H9 (cell line): ENCODE measurements at regions not wholly inside any gene's neighbourhood (a gene's known extent, or its start where the extent isn't known, plus 50 kb on each side); places are given as distances from the start of the nearest gene placed in this dataset.

Source experiments
- DNase-seq: peaks from one replicate; pipeline ENCODE4 v3.0.0-alpha.2; 2017
- H2AFZ ChIP-seq: one replicate; pipeline ENCODE4 v1.6.1; 2013; ENCODE audit warnings: mild to moderate bottlenecking, low read length, control low read depth, moderate library complexity
- H2AK5ac ChIP-seq: 2 replicates; pipeline ENCODE4 v1.6.1; 2013; ENCODE audit warnings: low read length, control low read depth, mixed read lengths; ENCODE audit not compliant: insufficient read length
- H2BK120ac ChIP-seq: one replicate; pipeline ENCODE4 v1.6.1; 2013; ENCODE audit warnings: low read depth, mild to moderate bottlenecking, low read length, control low read depth, inconsistent platforms; ENCODE audit not compliant: poor library complexity, severe bottlenecking
- H2BK12ac ChIP-seq: 2 replicates; pipeline ENCODE4 v1.6.1; 2013; ENCODE audit warnings: low read length, control low read depth, mixed read lengths, low read depth; ENCODE audit not compliant: insufficient read length
- H2BK15ac ChIP-seq: 2 replicates; pipeline ENCODE4 v1.6.1; 2013; ENCODE audit warnings: low read depth, low read length, control low read depth
- H2BK20ac ChIP-seq: one replicate; pipeline ENCODE4 v1.6.1; 2013; ENCODE audit warnings: low read depth, mild to moderate bottlenecking, low read length, control low read depth, inconsistent platforms; ENCODE audit not compliant: poor library complexity, severe bottlenecking
- H2BK5ac ChIP-seq: 2 replicates; pipeline ENCODE4 v1.6.1; 2013; ENCODE audit warnings: low read length, control low read depth, mixed read lengths; ENCODE audit not compliant: insufficient read length
- H3K14ac ChIP-seq: 2 replicates; pipeline ENCODE4 v1.6.1; 2013; ENCODE audit warnings: low read length, control low read depth; ENCODE audit not compliant: insufficient read depth
- H3K18ac ChIP-seq: 2 replicates; pipeline ENCODE4 v1.6.1; 2013; ENCODE audit warnings: low read depth, mild to moderate bottlenecking, mixed read lengths, low read length, control low read depth; ENCODE audit not compliant: insufficient read length
- H3K23ac ChIP-seq: 2 replicates; pipeline ENCODE4 v1.6.1; 2013; ENCODE audit warnings: low read length, control low read depth, mixed read lengths, low read depth; ENCODE audit not compliant: insufficient read length
- H3K23me2 ChIP-seq: 2 replicates; pipeline ENCODE4 v1.6.1; 2013; ENCODE audit warnings: low read depth, mild to moderate bottlenecking, mixed read lengths, low read length, control low read depth; ENCODE audit not compliant: insufficient read length, poor library complexity, severe bottlenecking
- H3K27ac ChIP-seq: 2 replicates; pipeline ENCODE4 v1.5.1; 2013; ENCODE audit warnings: low read length, control low read depth, mixed read lengths, low read depth; ENCODE audit not compliant: insufficient read length
- H3K27me3 ChIP-seq: 2 replicates; pipeline ENCODE4 v1.6.1; 2013; ENCODE audit warnings: low read length, control low read depth, inconsistent platforms; ENCODE audit not compliant: insufficient read depth
- H3K4ac ChIP-seq: 2 replicates; pipeline ENCODE4 v1.6.1; 2013; ENCODE audit warnings: low read depth, mild to moderate bottlenecking, control low read depth, inconsistent platforms, low read length, moderate library complexity
- H3K4me1 ChIP-seq: 2 replicates; pipeline ENCODE4 v1.6.1; 2013; ENCODE audit warnings: low read length, control low read depth, inconsistent platforms; ENCODE audit not compliant: insufficient read depth
- H3K4me2 ChIP-seq: 2 replicates; pipeline ENCODE4 v1.6.1; 2013; ENCODE audit warnings: low read length, control low read depth, mixed read lengths; ENCODE audit not compliant: insufficient read length, insufficient read depth
- H3K56ac ChIP-seq: 2 replicates; pipeline ENCODE4 v1.6.1; 2013; ENCODE audit warnings: low read depth, mild to moderate bottlenecking, mixed read lengths, low read length, control low read depth; ENCODE audit not compliant: insufficient read length
- H3K79me1 ChIP-seq: 2 replicates; pipeline ENCODE4 v1.6.1; 2013; ENCODE audit warnings: low read depth, mild to moderate bottlenecking, moderate library complexity, low read length, control low read depth, inconsistent platforms; ENCODE audit not compliant: insufficient read depth, poor library complexity, severe bottlenecking
- H3K79me2 ChIP-seq: 2 replicates; pipeline ENCODE4 v1.6.1; 2013; ENCODE audit warnings: low read length, control low read depth, inconsistent platforms; ENCODE audit not compliant: insufficient read depth
- H3K9ac ChIP-seq: 2 replicates; pipeline ENCODE4 v1.6.1; 2013; ENCODE audit warnings: low read length, control low read depth, mixed read lengths; ENCODE audit not compliant: insufficient read length; ENCODE audit errors: extremely low read depth
- H3K9me3 ChIP-seq: one replicate; pipeline ENCODE4 v1.6.1; 2013; ENCODE audit warnings: low read depth, low read length, inconsistent platforms; ENCODE audit not compliant: control insufficient read depth
- H3T11ph ChIP-seq: one replicate; pipeline ENCODE4 v1.6.1; 2013; ENCODE audit warnings: mild to moderate bottlenecking, low read length, control low read depth, inconsistent platforms
- H4K20me1 ChIP-seq: one replicate; pipeline ENCODE4 v1.6.1; 2013; ENCODE audit not compliant: control insufficient read depth, insufficient read length, insufficient read depth
- H4K5ac ChIP-seq: 2 replicates; pipeline ENCODE4 v1.6.1; 2013; ENCODE audit warnings: low read depth, mild to moderate bottlenecking, mixed read lengths, low read length, control low read depth; ENCODE audit not compliant: insufficient read length
- H4K8ac ChIP-seq: replicated peaks from 2 replicates; pipeline ENCODE4 v1.6.1; 2013; ENCODE audit warnings: low read length, control low read depth, mixed read lengths, low read depth; ENCODE audit not compliant: insufficient read length
- H4K91ac ChIP-seq: 2 replicates; pipeline ENCODE4 v1.6.1; 2013; ENCODE audit warnings: low read depth, mild to moderate bottlenecking, moderate library complexity, mixed read lengths, low read length, control low read depth; ENCODE audit not compliant: insufficient read length
- H3K27ac Mint-ChIP-seq, 3 experiments: 2 replicates in 2 of 3; 3 replicates in 1 of 3; pipeline ENCODE4 v1.8.0; 2020 to 2021; ENCODE audit warnings: mixed read lengths in 3 of 3, mild to moderate bottlenecking in 1 of 3, moderate library complexity in 1 of 3
- H3K27me3 Mint-ChIP-seq: 2 replicates; pipeline ENCODE4 v1.8.0; 2021; ENCODE audit warnings: low read depth, mild to moderate bottlenecking, moderate library complexity, mixed read lengths
- H3K36me3 Mint-ChIP-seq, 3 experiments: 2 replicates in 2 of 3; 3 replicates in 1 of 3; pipeline ENCODE4 v1.8.0; 2020 to 2021; ENCODE audit warnings: low read depth in 3 of 3, mixed read lengths in 3 of 3; ENCODE audit not compliant: insufficient read depth in 1 of 3
- H3K4me1 Mint-ChIP-seq, 2 experiments: 2 replicates each; pipeline ENCODE4 v1.8.0; 2020; ENCODE audit warnings: mixed read lengths in 2 of 2
- H3K4me3 Mint-ChIP-seq, 2 experiments: 2 replicates in 1 of 2; 3 replicates in 1 of 2; pipeline ENCODE4 v1.8.0; 2020 to 2021; ENCODE audit warnings: mild to moderate bottlenecking in 2 of 2, mixed read lengths in 2 of 2, moderate library complexity in 1 of 2
- H3K9me3 Mint-ChIP-seq, 2 experiments: 2 replicates in 1 of 2; 3 replicates in 1 of 2; pipeline ENCODE4 v1.8.0; 2020; ENCODE audit warnings: mild to moderate bottlenecking in 2 of 2, mixed read lengths in 2 of 2, moderate library complexity in 1 of 2
- WGBS: extraction: QIAGEN DNeasy Blood & Tissue Kit; methylation state at CpG from one replicate; pipeline ENCODE4 v1.1.7; 2013; ENCODE audit warnings: missing lambda C conversion rate, low lambda C conversion rate, mixed read lengths; ENCODE audit not compliant: insufficient read length; ENCODE audit errors: extremely low coverage; 5-methylcytosine and 5-hydroxymethylcytosine counted together
- TF ChIP-seq, protein P1 (sequence below): fragments of 200-600 bp; sonication (generic); conservative IDR thresholded peaks from 3 replicates; pipeline ENCODE4 v1.8.0; 2021; ENCODE audit warnings: antibody characterized with exemption, mild to moderate bottlenecking

GRCh38 chr4:53854991-53855568 is 209.3 kb downstream of the CHIC2 start:
- no peak overlapping the region for H3K56ac ChIP-seq
- no peak overlapping the region for H4K8ac ChIP-seq
- no peaks in the 10 kb centered on the region for H3K79me1 ChIP-seq
- no peak overlapping the region for H2AK5ac ChIP-seq
- H2BK5ac ChIP-seq: no peak overlapping the region
- no peak overlapping the region for H3K4me2 ChIP-seq
- H3K4me3 Mint-ChIP-seq: no peak overlapping the region
- H3K36me3 Mint-ChIP-seq: no peaks in the 10 kb centered on the region; a peak in 1 of 7 replicates
- H3K4ac ChIP-seq: no peak overlapping the region
- H3K27me3 ChIP-seq: no peaks in the 10 kb centered on the region
- no peaks in the 10 kb centered on the region for H3K79me2 ChIP-seq
- peaks cover 12 to 13% of the 10 kb centered on the region in 2 experiments for H3K4me1 Mint-ChIP-seq
- no peak overlapping the region for H2BK12ac ChIP-seq
- no peak overlapping the region for H3K9ac ChIP-seq
- no peak overlapping the region for H4K91ac ChIP-seq
- no peak overlapping the region for H2AFZ ChIP-seq
- no peak overlapping the region for H3K27ac ChIP-seq
- H3K27ac Mint-ChIP-seq: no peak overlapping the region; a peak in 1 of 7 replicates
- H3K4me1 ChIP-seq: peaks cover 3% of the 10 kb centered on the region; the same call in 1 of the 2 replicates
- H3K14ac ChIP-seq: no peak overlapping the region
- H3K18ac ChIP-seq: no peak overlapping the region
- no peak for DNase-seq
- no peak overlapping the region for H3K23ac ChIP-seq
- no peak overlapping the region for H3T11ph ChIP-seq
- H2BK15ac ChIP-seq: no peak overlapping the region
- no peak overlapping the region for H2BK20ac ChIP-seq
- H3K27me3 Mint-ChIP-seq: no peaks in the 10 kb centered on the region; the same call in 1 of the 2 replicates
- H4K5ac ChIP-seq: no peak overlapping the region
- TF ChIP-seq, protein P1, sequence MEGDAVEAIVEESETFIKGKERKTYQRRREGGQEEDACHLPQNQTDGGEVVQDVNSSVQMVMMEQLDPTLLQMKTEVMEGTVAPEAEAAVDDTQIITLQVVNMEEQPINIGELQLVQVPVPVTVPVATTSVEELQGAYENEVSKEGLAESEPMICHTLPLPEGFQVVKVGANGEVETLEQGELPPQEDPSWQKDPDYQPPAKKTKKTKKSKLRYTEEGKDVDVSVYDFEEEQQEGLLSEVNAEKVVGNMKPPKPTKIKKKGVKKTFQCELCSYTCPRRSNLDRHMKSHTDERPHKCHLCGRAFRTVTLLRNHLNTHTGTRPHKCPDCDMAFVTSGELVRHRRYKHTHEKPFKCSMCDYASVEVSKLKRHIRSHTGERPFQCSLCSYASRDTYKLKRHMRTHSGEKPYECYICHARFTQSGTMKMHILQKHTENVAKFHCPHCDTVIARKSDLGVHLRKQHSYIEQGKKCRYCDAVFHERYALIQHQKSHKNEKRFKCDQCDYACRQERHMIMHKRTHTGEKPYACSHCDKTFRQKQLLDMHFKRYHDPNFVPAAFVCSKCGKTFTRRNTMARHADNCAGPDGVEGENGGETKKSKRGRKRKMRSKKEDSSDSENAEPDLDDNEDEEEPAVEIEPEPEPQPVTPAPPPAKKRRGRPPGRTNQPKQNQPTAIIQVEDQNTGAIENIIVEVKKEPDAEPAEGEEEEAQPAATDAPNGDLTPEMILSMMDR: no peak
- H3K9me3 Mint-ChIP-seq: no peaks in the 10 kb centered on the region
- H3K9me3 ChIP-seq: no peaks in the 10 kb centered on the region
- H2BK120ac ChIP-seq: no peak overlapping the region
- H4K20me1 ChIP-seq: no peaks in the 10 kb centered on the region
- no peaks in the 10 kb centered on the region for H3K23me2 ChIP-seq
- no CpG with 5 or more reads among the region's 3 CpGs for WGBS
